KMS-11 (cell line): ENCODE measurements at regions not wholly inside any gene's neighbourhood (a gene's known extent, or its start where the extent isn't known, plus 50 kb on each side); places are given as distances from the start of the nearest gene placed in this dataset.

Experiments
- H2AFZ ChIP-seq: fragments of 200-600 bp; sonication (generic); 2 replicates; pipeline ENCODE4 v1.6.1; 2016; ENCODE audit warnings: antibody characterized with exemption, mixed run types, low read depth
- H3K27ac ChIP-seq: fragments of 200-600 bp; sonication (generic); 2 replicates; pipeline ENCODE4 v1.6.1; 2016; ENCODE audit warnings: mild to moderate bottlenecking, mixed run types
- H3K27me3 ChIP-seq: fragments of 200-600 bp; sonication (generic); 2 replicates; pipeline ENCODE4 v1.6.1; 2017; ENCODE audit warnings: mild to moderate bottlenecking, low read depth, mixed run types, moderate library complexity; ENCODE audit not compliant: insufficient read depth
- H3K36me3 ChIP-seq: fragments of 200-600 bp; sonication (generic); 2 replicates; pipeline ENCODE4 v1.6.1; 2017; ENCODE audit warnings: mild to moderate bottlenecking, mixed run types; ENCODE audit not compliant: insufficient read depth
- H3K4me1 ChIP-seq: fragments of 200-600 bp; sonication (generic); 2 replicates; pipeline ENCODE4 v1.6.1; 2016; ENCODE audit warnings: mild to moderate bottlenecking, low read depth, mixed run types; ENCODE audit not compliant: poor library complexity, severe bottlenecking
- H3K4me2 ChIP-seq: fragments of 200-600 bp; sonication (generic); 2 replicates; pipeline ENCODE4 v1.7.0; 2016; ENCODE audit warnings: mild to moderate bottlenecking, mixed run types
- H3K4me3 ChIP-seq: fragments of 200-600 bp; sonication (generic); IDR thresholded peaks from 2 replicates; pipeline ENCODE4 v1.6.1; 2017; ENCODE audit warnings: low read depth, low read length, mixed read lengths; ENCODE audit not compliant: insufficient read depth
- H3K79me2 ChIP-seq: fragments of 200-600 bp; sonication (generic); 2 replicates; pipeline ENCODE4 v1.6.1; 2016; ENCODE audit warnings: low read depth, mixed run types; ENCODE audit not compliant: insufficient read depth
- H3K9ac ChIP-seq: fragments of 200-600 bp; sonication (generic); 2 replicates; pipeline ENCODE4 v1.6.1; 2016; ENCODE audit warnings: mild to moderate bottlenecking, mixed run types
- H4K20me1 ChIP-seq: fragments of 200-600 bp; sonication (generic); 2 replicates; pipeline ENCODE4 v1.6.1; 2016; ENCODE audit warnings: mild to moderate bottlenecking, mixed run types; ENCODE audit not compliant: insufficient read depth
- CTCF ChIP-seq: fragments of 200-600 bp; sonication (generic); conservative IDR thresholded peaks from 2 replicates; pipeline ENCODE4 v1.6.1; 2017; ENCODE audit warnings: low read depth, mild to moderate bottlenecking, antibody characterized with exemption, low read length, moderate library complexity, mixed read lengths

GRCh38 chr22:26981111-26981510 lies 323.7 kb downstream of the MIAT start:
- no peak overlapping the region for H3K4me2 ChIP-seq
- no peak overlapping the region for H3K27ac ChIP-seq
- no peak overlapping the region for H3K4me3 ChIP-seq
- H4K20me1 ChIP-seq, result no peaks in the 10 kb centered on the region
- H3K4me1 ChIP-seq, result no peaks in the 10 kb centered on the region
- no peaks in the 10 kb centered on the region for H3K36me3 ChIP-seq
- no peak overlapping the region for H2AFZ ChIP-seq
- no peak overlapping the region for H3K9ac ChIP-seq
- H3K27me3 ChIP-seq, result no peaks in the 10 kb centered on the region; the same call in 1 of the 2 replicates
- no peak for TF ChIP-seq CTCF
- no peaks in the 10 kb centered on the region for H3K79me2 ChIP-seq

GRCh38 chr22:26981541-26981940 lies 324.2 kb downstream of the MIAT start:
- no peaks in the 10 kb centered on the region; the same call in 1 of the 2 replicates for H3K27me3 ChIP-seq
- H3K36me3 ChIP-seq, result no peaks in the 10 kb centered on the region
- H3K79me2 ChIP-seq, result no peaks in the 10 kb centered on the region
- TF ChIP-seq CTCF, result no peak
- H3K4me2 ChIP-seq, result no peak overlapping the region
- H3K27ac ChIP-seq, result no peak overlapping the region
- no peak overlapping the region for H2AFZ ChIP-seq
- H3K9ac ChIP-seq, result no peak overlapping the region
- no peaks in the 10 kb centered on the region for H3K4me1 ChIP-seq
- H4K20me1 ChIP-seq, result no peaks in the 10 kb centered on the region
- H3K4me3 ChIP-seq, result no peak overlapping the region

- H3K4me3 ChIP-seq, result no peak overlapping the region
- H3K4me1 ChIP-seq, result no peaks in the 10 kb centered on the region
- H3K36me3 ChIP-seq, result no peaks in the 10 kb centered on the region
- H3K9ac ChIP-seq, result no peak overlapping the region
- TF ChIP-seq CTCF, result no peak
- H3K79me2 ChIP-seq, result no peaks in the 10 kb centered on the region
- no peaks in the 10 kb centered on the region; the same call in 1 of the 2 replicates for H3K27me3 ChIP-seq
- H3K27ac ChIP-seq, result no peak overlapping the region
- no peak overlapping the region for H2AFZ ChIP-seq
- no peaks in the 10 kb centered on the region for H4K20me1 ChIP-seq
- no peak overlapping the region for H3K4me2 ChIP-seq
Observed at GRCh38 chr22:26983311-26983710, 325.9 kb downstream of the MIAT start.

- Histone ChIP-seq H3K79me2 (no peaks in the 10 kb centered on the region), H2AFZ (no peak overlapping the region), H3K4me3 (no peak overlapping the region), H3K4me2 (no peak overlapping the region), H3K36me3 (no peaks in the 10 kb centered on the region), H3K27me3 (no peaks in the 10 kb centered on the region; the same call in 1 of the 2 replicates), H3K4me1 (no peaks in the 10 kb centered on the region), H3K27ac (no peak overlapping the region), H3K9ac (no peak overlapping the region), H4K20me1 (no peaks in the 10 kb centered on the region)
- no peak for TF ChIP-seq CTCF
Observed at GRCh38 chr22:26985206-26985605, 327.8 kb downstream of the MIAT start.
